GM12865 (cell line): ENCODE measurements at regions not wholly inside any gene's neighbourhood (a gene's known extent, or its start where the extent isn't known, plus 50 kb on each side); places are given as distances from the start of the nearest gene placed in this dataset.
"Not testable (repeated sequence)": the region's sequence is repeated elsewhere in the genome, so short reads cannot be mapped to it uniquely, and the experiment has no call there.

ENCODE experiments used
- DNase-seq: peaks from one replicate; pipeline ENCODE4 v3.0.0; 2010; ENCODE audit warnings: low read depth
- H3K4me3 ChIP-seq: 2 replicates; pipeline ENCODE4 v1.5.1; 2011; ENCODE audit warnings: mild to moderate bottlenecking, low read depth, low read length, control low read depth
- CTCF ChIP-seq: IDR thresholded peaks from 2 replicates; pipeline ENCODE4 v1.5.1; 2011; ENCODE audit warnings: low read length, control low read depth, low read depth, inconsistent platforms; ENCODE audit not compliant: insufficient read depth; ENCODE audit errors: missing control alignments

- TF ChIP-seq CTCF = no peak
- no peak overlapping the region for H3K4me3 ChIP-seq
- no peak for DNase-seq
These were observed 74.3 kb upstream of the SLC7A14 start for GRCh38 chr3:170660139-170660538.

- DNase-seq = no peak
- TF ChIP-seq CTCF = no peak
- no peak overlapping the region for H3K4me3 ChIP-seq
These were observed 71.4 kb upstream of the SLC7A14 start for GRCh38 chr3:170657312-170657711.

- no peak for TF ChIP-seq CTCF
- no peak overlapping the region for H3K4me3 ChIP-seq
- no peak for DNase-seq
These were observed 70.4 kb upstream of the SLC7A14 start for GRCh38 chr3:170656284-170656683.

- no peak for DNase-seq
- TF ChIP-seq CTCF = no peak
- no peak overlapping the region for H3K4me3 ChIP-seq
These were observed 67.9 kb upstream of the SLC7A14 start for GRCh38 chr3:170653801-170654200.

GRCh38 chr3:170651260-170651845 is 65.5 kb upstream of the SLC7A14 start:
- TF ChIP-seq CTCF = no peak
- DNase-seq = no peak
- H3K4me3 ChIP-seq = no peak overlapping the region

GRCh38 chr3:170650557-170650956 is 64.7 kb upstream of the SLC7A14 start:
- DNase-seq, H3K4me3 ChIP-seq: not testable (repeated sequence)

- no peak for TF ChIP-seq CTCF
- no peak overlapping the region for H3K4me3 ChIP-seq
- DNase-seq = no peak
These were observed 58.8 kb upstream of the SLC7A14 start for GRCh38 chr3:170644711-170645110.
